Tibial nerve (tissue), 4 donors: ENCODE measurements at regions not wholly inside any gene's neighbourhood (a gene's known extent, or its start where the extent isn't known, plus 50 kb on each side); places are given as distances from the start of the nearest gene placed in this dataset.

Source experiments
- CTCF ChIP-seq, 5 experiments: fragments of 200-600 bp in 3 of 5; fragments of 450-650 bp in 2 of 5; sonication (generic) in 3 of 5; IDR thresholded peaks; one replicate each; pipeline ENCODE4 v1.5.1; 2016 to 2019; ENCODE audit warnings: antibody characterized with exemption in 5 of 5, mild to moderate bottlenecking in 3 of 5, moderate library complexity in 2 of 5
- EP300 ChIP-seq, 2 donors: sonication (generic); formaldehyde crosslinking; IDR thresholded peaks; one replicate each; pipeline ENCODE4 v1.6.1; 2017; ENCODE audit warnings: antibody characterized with exemption in 2 of 2, mild to moderate bottlenecking in 1 of 2
- POLR2A ChIP-seq, 2 donors: fragments of 450-650 bp; IDR thresholded peaks; one replicate each; pipeline ENCODE4 v1.6.1; 2017; ENCODE audit warnings: antibody characterized with exemption in 2 of 2, mild to moderate bottlenecking in 2 of 2, moderate library complexity in 2 of 2

GRCh38 chr7:82616059-82616728 lies 172.6 kb upstream of the CACNA2D1 start:
- TF ChIP-seq CTCF (IDR thresholded peaks at IDR 0.05), result no peak
- no peak for TF ChIP-seq POLR2A (IDR thresholded peaks at IDR 0.05)
- TF ChIP-seq EP300 (IDR thresholded peaks at IDR 0.05), result no peak
